Muscle layer of duodenum (tissue), 2 donors: ENCODE measurements at regions not wholly inside any gene's neighbourhood (a gene's known extent, or its start where the extent isn't known, plus 50 kb on each side); places are given as distances from the start of the nearest gene placed in this dataset.

ENCODE experiments used
- H3K27ac ChIP-seq: one replicate; pipeline ENCODE4 v1.7.0; 2013; ENCODE audit warnings: mild to moderate bottlenecking, low read length
- H3K27me3 ChIP-seq: one replicate; pipeline ENCODE4 v1.7.0; 2013; ENCODE audit warnings: low read depth, mild to moderate bottlenecking, control low read depth, low read length
- H3K36me3 ChIP-seq, 2 donors: one replicate each; pipeline ENCODE4 v1.7.0; 2013; ENCODE audit warnings: low read length in 2 of 2, control low read depth in 1 of 2, mild to moderate bottlenecking in 1 of 2; ENCODE audit not compliant: insufficient read depth in 2 of 2, control insufficient read depth in 1 of 2
- H3K4me1 ChIP-seq, 2 donors: one replicate each; pipeline ENCODE4 v1.7.0; 2013; ENCODE audit warnings: low read length in 2 of 2, mild to moderate bottlenecking in 2 of 2, control low read depth in 1 of 2, moderate library complexity in 1 of 2; ENCODE audit not compliant: insufficient read depth in 2 of 2, control insufficient read depth in 1 of 2
- H3K4me3 ChIP-seq, 2 donors: one replicate each; pipeline ENCODE4 v1.7.0; 2013; ENCODE audit warnings: low read length in 2 of 2, low read depth in 1 of 2, mild to moderate bottlenecking in 1 of 2
- H3K9me3 ChIP-seq, 2 donors: one replicate each; pipeline ENCODE4 v1.7.0; 2013; ENCODE audit warnings: low read length in 2 of 2, control low read depth in 1 of 2, mild to moderate bottlenecking in 1 of 2; ENCODE audit not compliant: control insufficient read depth in 1 of 2
- donor health status: healthy.

- Histone ChIP-seq H3K9me3 (no peaks in the 10 kb centered on the region), H3K27me3 (no peaks in the 10 kb centered on the region), H3K4me3 (no peak overlapping the region), H3K36me3 (no peaks in the 10 kb centered on the region), H3K4me1 (no peaks in the 10 kb centered on the region), H3K27ac (no peak overlapping the region)
These were observed 90.3 kb upstream of the EGFLAM start for GRCh38 chr5:38168029-38168428.

- no peak overlapping the region for H3K4me3 ChIP-seq
- no peaks in the 10 kb centered on the region for H3K36me3 ChIP-seq
- H3K4me1 ChIP-seq: no peaks in the 10 kb centered on the region
- H3K27me3 ChIP-seq: no peaks in the 10 kb centered on the region
- no peaks in the 10 kb centered on the region for H3K9me3 ChIP-seq
- H3K27ac ChIP-seq: no peak overlapping the region
These were observed 90.8 kb upstream of the EGFLAM start for GRCh38 chr5:38167562-38167996.

- Histone ChIP-seq H3K9me3 (no peaks in the 10 kb centered on the region), H3K27ac (no peak overlapping the region), H3K36me3 (no peaks in the 10 kb centered on the region), H3K4me1 (no peaks in the 10 kb centered on the region), H3K4me3 (no peak overlapping the region), H3K27me3 (no peaks in the 10 kb centered on the region)
These were observed 91.5 kb upstream of the EGFLAM start for GRCh38 chr5:38166832-38167231.

- H3K9me3 ChIP-seq: no peaks in the 10 kb centered on the region
- H3K27ac ChIP-seq: no peak overlapping the region
- no peaks in the 10 kb centered on the region for H3K36me3 ChIP-seq
- no peak overlapping the region for H3K4me3 ChIP-seq
- no peaks in the 10 kb centered on the region for H3K27me3 ChIP-seq
- H3K4me1 ChIP-seq: no peaks in the 10 kb centered on the region
These were observed 92.9 kb upstream of the EGFLAM start for GRCh38 chr5:38165435-38165834.

GRCh38 chr5:38164776-38165399 lies 93.5 kb upstream of the EGFLAM start:
- Histone ChIP-seq H3K4me1 (no peaks in the 10 kb centered on the region), H3K36me3 (no peaks in the 10 kb centered on the region), H3K27ac (no peak overlapping the region), H3K4me3 (no peak overlapping the region), H3K27me3 (no peaks in the 10 kb centered on the region), H3K9me3 (no peaks in the 10 kb centered on the region)

GRCh38 chr5:38163636-38164237 lies 94.6 kb upstream of the EGFLAM start:
- no peaks in the 10 kb centered on the region for H3K9me3 ChIP-seq
- no peaks in the 10 kb centered on the region for H3K4me1 ChIP-seq
- no peak overlapping the region for H3K27ac ChIP-seq
- no peaks in the 10 kb centered on the region for H3K36me3 ChIP-seq
- no peaks in the 10 kb centered on the region for H3K27me3 ChIP-seq
- no peak overlapping the region for H3K4me3 ChIP-seq

- H3K27me3 ChIP-seq: no peaks in the 10 kb centered on the region
These were observed 95.7 kb upstream of the EGFLAM start for GRCh38 chr5:38162625-38163024.

GRCh38 chr5:38157024-38157423 lies 101.3 kb upstream of the EGFLAM start:
- no peaks in the 10 kb centered on the region for H3K4me1 ChIP-seq
- H3K36me3 ChIP-seq: no peaks in the 10 kb centered on the region
- H3K9me3 ChIP-seq: no peaks in the 10 kb centered on the region
- H3K27me3 ChIP-seq: no peaks in the 10 kb centered on the region
- no peak overlapping the region for H3K4me3 ChIP-seq
- no peak overlapping the region for H3K27ac ChIP-seq

More at GRCh38 chr5:38162625-38163024, 95.7 kb upstream of the EGFLAM start:
- Histone ChIP-seq H3K4me1 (no peaks in the 10 kb centered on the region), H3K27ac (no peak overlapping the region), H3K36me3 (no peaks in the 10 kb centered on the region), H3K4me3 (no peak overlapping the region), H3K9me3 (no peaks in the 10 kb centered on the region)

- H3K9me3 ChIP-seq: no peaks in the 10 kb centered on the region
- no peak overlapping the region for H3K4me3 ChIP-seq
These were observed 103.6 kb upstream of the EGFLAM start for GRCh38 chr5:38154615-38155204.

GRCh38 chr5:38151878-38152277 lies 106.5 kb upstream of the EGFLAM start:
- Histone ChIP-seq H3K27ac (no peak overlapping the region), H3K4me1 (no peaks in the 10 kb centered on the region), H3K27me3 (no peaks in the 10 kb centered on the region), H3K36me3 (no peaks in the 10 kb centered on the region), H3K9me3 (no peaks in the 10 kb centered on the region), H3K4me3 (no peak overlapping the region)

More at GRCh38 chr5:38154615-38155204, 103.6 kb upstream of the EGFLAM start:
- Histone ChIP-seq H3K36me3 (no peaks in the 10 kb centered on the region), H3K27ac (no peak overlapping the region), H3K4me1 (no peaks in the 10 kb centered on the region), H3K27me3 (no peaks in the 10 kb centered on the region)

GRCh38 chr5:38149815-38150195 lies 108.6 kb upstream of the EGFLAM start:
- H3K36me3 ChIP-seq: no peaks in the 10 kb centered on the region
- no peaks in the 10 kb centered on the region for H3K4me1 ChIP-seq
- no peaks in the 10 kb centered on the region for H3K27me3 ChIP-seq
- H3K9me3 ChIP-seq: no peaks in the 10 kb centered on the region
- no peak overlapping the region for H3K27ac ChIP-seq
- H3K4me3 ChIP-seq: no peak overlapping the region
